Nephron (organoid): ENCODE measurements at regions not wholly inside any gene's neighbourhood (a gene's known extent, or its start where the extent isn't known, plus 50 kb on each side); places are given as distances from the start of the nearest gene placed in this dataset.

Source experiments
- H3K27ac Mint-ChIP-seq, 3 experiments: 2 replicates each; pipeline ENCODE4 v1.8.0; 2020; ENCODE audit warnings: mixed read lengths in 3 of 3, mild to moderate bottlenecking in 2 of 3, moderate library complexity in 1 of 3
- H3K27me3 Mint-ChIP-seq: 2 replicates; pipeline ENCODE4 v1.8.0; 2021; ENCODE audit warnings: low read depth, mild to moderate bottlenecking, moderate library complexity, mixed read lengths
- H3K36me3 Mint-ChIP-seq: 2 replicates; pipeline ENCODE4 v1.8.0; 2020; ENCODE audit warnings: low read depth, mixed read lengths
- H3K4me1 Mint-ChIP-seq: 2 replicates; pipeline ENCODE4 v1.8.0; 2020; ENCODE audit warnings: mixed read lengths
- H3K4me3 Mint-ChIP-seq, 3 experiments: 2 replicates each; pipeline ENCODE4 v1.8.0; 2020; ENCODE audit warnings: mild to moderate bottlenecking in 3 of 3, mixed read lengths in 3 of 3, moderate library complexity in 2 of 3
- H3K9me3 Mint-ChIP-seq: 2 replicates; pipeline ENCODE4 v1.8.0; 2020; ENCODE audit warnings: mixed read lengths
- TF ChIP-seq, protein P1 (sequence below), 3 experiments: fragments of 200-600 bp; sonication (generic); IDR thresholded peaks; one replicate each; pipeline ENCODE4 v1.5.0; 2021; ENCODE audit warnings: antibody characterized with exemption in 3 of 3; ENCODE audit not compliant: unreplicated experiment in 3 of 3

DNA sequence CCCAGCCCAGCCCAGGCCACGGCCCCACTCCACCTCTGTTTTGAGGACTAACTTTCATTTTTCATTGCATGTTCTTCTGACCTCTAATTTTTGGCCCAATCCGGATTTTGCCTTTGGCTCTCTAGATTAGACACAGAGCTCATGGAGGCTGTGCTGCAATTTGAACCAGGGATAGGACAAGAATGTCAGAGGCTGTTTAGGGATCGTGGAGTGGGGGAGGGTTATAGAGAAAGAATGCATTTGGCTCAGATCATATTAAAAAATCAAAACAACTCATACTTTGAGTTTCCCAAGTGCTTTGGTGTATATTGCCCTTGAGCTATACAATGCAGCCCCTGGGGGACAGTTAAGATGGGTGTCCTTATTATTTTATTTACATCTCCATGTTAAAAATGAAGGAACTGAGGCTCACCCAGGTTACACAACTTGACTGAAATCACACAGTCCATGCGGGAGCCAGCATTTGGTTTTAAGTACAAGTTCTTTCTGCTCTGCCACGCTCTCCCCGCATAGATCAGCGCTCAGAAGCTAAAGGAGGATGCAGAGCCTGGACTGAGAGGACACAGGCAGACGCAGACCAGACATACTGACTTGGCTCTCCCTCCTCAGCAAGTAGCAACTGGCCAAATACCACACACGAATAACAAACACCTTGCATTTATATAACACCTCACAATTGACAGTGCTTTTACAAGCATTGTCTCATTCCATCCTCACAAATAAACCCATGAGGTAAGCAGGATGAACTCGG is 126.4 kb upstream of the RAI14 start:
- no peaks in the 10 kb centered on the region for H3K27me3 Mint-ChIP-seq
- H3K27ac Mint-ChIP-seq, result peak overlapping the region; percentile 73 to 89 (median 79)
- peaks cover 46% of the 10 kb centered on the region for H3K4me1 Mint-ChIP-seq
- no peak overlapping the region for H3K4me3 Mint-ChIP-seq
- H3K36me3 Mint-ChIP-seq, result no peaks in the 10 kb centered on the region
- no peaks in the 10 kb centered on the region for H3K9me3 Mint-ChIP-seq
- TF ChIP-seq, protein P1, sequence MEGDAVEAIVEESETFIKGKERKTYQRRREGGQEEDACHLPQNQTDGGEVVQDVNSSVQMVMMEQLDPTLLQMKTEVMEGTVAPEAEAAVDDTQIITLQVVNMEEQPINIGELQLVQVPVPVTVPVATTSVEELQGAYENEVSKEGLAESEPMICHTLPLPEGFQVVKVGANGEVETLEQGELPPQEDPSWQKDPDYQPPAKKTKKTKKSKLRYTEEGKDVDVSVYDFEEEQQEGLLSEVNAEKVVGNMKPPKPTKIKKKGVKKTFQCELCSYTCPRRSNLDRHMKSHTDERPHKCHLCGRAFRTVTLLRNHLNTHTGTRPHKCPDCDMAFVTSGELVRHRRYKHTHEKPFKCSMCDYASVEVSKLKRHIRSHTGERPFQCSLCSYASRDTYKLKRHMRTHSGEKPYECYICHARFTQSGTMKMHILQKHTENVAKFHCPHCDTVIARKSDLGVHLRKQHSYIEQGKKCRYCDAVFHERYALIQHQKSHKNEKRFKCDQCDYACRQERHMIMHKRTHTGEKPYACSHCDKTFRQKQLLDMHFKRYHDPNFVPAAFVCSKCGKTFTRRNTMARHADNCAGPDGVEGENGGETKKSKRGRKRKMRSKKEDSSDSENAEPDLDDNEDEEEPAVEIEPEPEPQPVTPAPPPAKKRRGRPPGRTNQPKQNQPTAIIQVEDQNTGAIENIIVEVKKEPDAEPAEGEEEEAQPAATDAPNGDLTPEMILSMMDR (IDR thresholded peaks at IDR 0.05; ENCODE audit: unreplicated experiment in 3 of 3), result no peak

DNA sequence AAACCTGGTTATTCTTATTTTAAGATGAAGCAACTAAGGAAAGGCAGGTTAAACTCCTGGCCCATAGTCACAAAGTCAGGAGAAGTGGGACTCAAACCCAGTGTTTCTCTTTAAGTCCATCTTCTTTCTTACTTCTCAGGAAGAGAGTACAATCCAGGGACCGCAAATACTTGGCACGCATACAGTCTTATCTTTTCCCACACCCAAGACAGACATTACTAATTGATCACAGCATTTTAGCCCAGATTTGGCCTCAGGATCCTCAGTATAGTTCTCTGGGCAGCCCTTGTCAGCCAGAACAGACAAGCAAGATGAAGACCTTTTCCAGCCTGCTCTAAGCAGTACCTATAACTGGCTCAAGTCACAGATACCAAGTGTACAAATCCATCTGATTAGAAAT is 125.5 kb upstream of the RAI14 start:
- no peak overlapping the region for H3K4me3 Mint-ChIP-seq
- TF ChIP-seq, protein P1 (IDR thresholded peaks at IDR 0.05; ENCODE audit: unreplicated experiment in 3 of 3), result no peak
- H3K36me3 Mint-ChIP-seq, result no peaks in the 10 kb centered on the region
- peak overlapping the region in 2 of 3 experiments; percentile 59 to 73 for H3K27ac Mint-ChIP-seq
- H3K9me3 Mint-ChIP-seq, result no peaks in the 10 kb centered on the region
- no peaks in the 10 kb centered on the region for H3K27me3 Mint-ChIP-seq
- H3K4me1 Mint-ChIP-seq, result peaks cover 52% of the 10 kb centered on the region

DNA sequence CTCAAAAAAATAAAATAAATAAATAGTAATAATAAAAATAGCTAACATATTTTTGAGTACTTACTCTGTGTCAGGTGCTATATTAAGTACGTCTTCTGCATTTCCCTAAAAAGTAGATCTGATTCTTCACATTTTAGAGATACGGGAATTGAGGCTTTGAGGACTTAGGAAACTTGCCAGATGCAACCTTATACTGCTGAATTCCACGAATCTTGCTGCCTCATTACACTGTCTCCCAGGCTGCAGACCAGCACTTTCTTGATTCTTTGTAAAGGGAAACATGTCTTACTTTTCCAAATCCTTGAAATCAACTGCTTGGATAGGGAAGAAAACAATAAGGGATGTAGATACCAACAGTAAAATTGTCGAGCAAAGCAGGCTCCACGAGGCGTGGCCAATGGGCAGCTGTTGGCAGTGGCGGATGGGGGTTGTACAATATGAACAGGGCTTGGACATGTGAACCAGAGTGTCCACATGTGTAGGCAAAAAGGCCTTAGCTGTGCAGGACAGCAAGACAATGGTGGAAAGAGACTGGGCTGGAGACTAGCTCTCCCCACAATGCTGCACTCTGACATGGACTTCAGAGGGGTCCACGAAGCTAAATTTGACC is 124.3 kb upstream of the RAI14 start:
- TF ChIP-seq, protein P1 (IDR thresholded peaks at IDR 0.05; ENCODE audit: unreplicated experiment in 3 of 3), result no peak
- Mint-ChIP-seq H3K4me1 (peaks cover 55% of the 10 kb centered on the region), H3K36me3 (no peaks in the 10 kb centered on the region)

DNA sequence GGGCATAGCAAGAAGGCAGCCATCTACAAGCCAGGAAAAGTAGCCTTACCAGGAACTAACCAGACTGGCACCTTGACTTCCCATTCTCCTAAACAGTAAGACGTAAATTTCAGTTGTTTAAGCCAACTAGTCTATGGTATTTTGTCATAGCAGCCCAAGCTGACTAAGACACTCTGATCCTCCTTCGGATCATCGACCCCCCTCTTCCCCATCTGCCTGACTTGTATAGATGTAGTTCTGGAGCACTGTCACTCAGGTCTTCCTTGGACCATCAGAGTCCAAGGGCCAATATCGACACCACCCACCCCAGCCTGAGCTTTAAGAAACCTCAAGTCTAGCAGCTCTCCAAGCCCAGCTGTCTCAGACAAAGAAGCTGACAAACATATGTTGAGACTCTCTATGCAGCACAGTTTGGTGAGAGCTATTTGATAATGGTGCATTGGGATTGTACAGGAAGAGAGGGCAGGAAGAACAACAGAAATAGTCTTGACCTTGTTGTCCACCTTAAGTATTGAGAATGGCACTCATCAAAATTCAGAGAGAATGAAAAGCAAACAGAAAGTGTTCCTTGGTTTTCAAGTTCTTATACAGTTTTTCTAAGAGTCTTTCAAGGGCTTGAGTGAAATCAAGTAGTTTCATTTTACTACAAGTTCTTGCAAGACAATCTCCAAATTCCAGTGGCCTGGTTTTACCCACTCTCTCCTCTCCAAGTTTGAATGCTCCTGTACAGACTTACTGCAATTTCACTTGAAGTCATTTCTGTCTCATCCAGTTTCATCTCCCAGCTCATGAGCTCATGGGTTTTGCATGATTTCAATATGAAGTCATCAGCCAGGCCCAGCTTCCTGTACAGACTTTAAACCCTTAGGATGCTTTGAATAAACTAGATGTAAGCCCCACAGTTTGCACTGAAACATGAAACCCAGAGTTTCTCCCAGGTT is 122.3 kb upstream of the RAI14 start:
- H3K27me3 Mint-ChIP-seq, result no peaks in the 10 kb centered on the region
- H3K4me3 Mint-ChIP-seq, result no peak overlapping the region
- peaks cover 55% of the 10 kb centered on the region for H3K4me1 Mint-ChIP-seq
- no peaks in the 10 kb centered on the region for H3K36me3 Mint-ChIP-seq
- no peaks in the 10 kb centered on the region for H3K9me3 Mint-ChIP-seq
- H3K27ac Mint-ChIP-seq, result peak overlapping the region; percentile 88 to 97 (median 95)
- TF ChIP-seq, protein P1 (IDR thresholded peaks at IDR 0.05; ENCODE audit: unreplicated experiment in 3 of 3), result no peak

More for the DNA sequence above, 124.3 kb upstream of the RAI14 start:
- Mint-ChIP-seq H3K9me3 (no peaks in the 10 kb centered on the region), H3K27me3 (no peaks in the 10 kb centered on the region), H3K27ac (peak overlapping the region; percentile 79 to 97 (median 89)), H3K4me3 (peak overlapping the region in 1 of 3 experiments; percentile 10)

DNA sequence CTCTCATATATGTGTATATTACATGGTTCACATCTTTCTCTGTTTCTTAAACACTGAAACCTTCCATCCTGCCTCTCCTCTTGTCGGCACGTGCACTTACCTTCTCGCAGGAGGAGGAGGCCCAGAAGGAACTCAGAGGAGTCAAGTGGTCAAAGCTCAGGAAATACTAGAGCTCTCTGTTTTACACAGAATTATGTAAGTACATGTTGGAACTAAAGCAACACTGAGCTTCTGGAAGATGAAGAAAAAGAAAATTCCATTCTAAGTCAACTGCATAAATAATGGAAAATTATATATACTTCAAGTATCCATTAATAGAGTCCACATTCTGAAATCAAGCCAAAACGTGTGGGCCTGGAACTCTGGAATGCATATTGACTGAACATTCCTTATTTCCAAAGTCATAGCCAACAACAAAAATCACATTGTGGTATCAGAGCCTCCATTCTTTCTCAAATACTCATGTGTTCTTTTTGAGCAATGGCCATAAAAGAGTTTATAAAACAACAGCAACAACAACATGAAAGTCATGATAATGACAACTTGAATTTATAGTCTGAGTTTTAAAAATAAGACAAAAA is 121.5 kb upstream of the RAI14 start:
- peak overlapping the region; percentile 88 to 97 (median 95) for H3K27ac Mint-ChIP-seq
- H3K4me3 Mint-ChIP-seq, result peak overlapping the region in 1 of 3 experiments; percentile 48
- H3K36me3 Mint-ChIP-seq, result no peaks in the 10 kb centered on the region
- no peaks in the 10 kb centered on the region for H3K9me3 Mint-ChIP-seq
- peaks cover 57% of the 10 kb centered on the region for H3K4me1 Mint-ChIP-seq
- TF ChIP-seq, protein P1 (IDR thresholded peaks at IDR 0.05; ENCODE audit: unreplicated experiment in 3 of 3), result no peak
- peaks cover 4% of the 10 kb centered on the region for H3K27me3 Mint-ChIP-seq
